Stimulated activated CD4-positive, alpha-beta T cell treated with anti-CD3 and anti-CD28 coated beads, Interleukin-1b, Interleukin-23, amount 100 ng/mL, for 24 hours (primary cell): ENCODE measurements at regions not wholly inside any gene's neighbourhood (a gene's known extent, or its start where the extent isn't known, plus 50 kb on each side); places are given as distances from the start of the nearest gene placed in this dataset.

Experiments used
- DNase-seq, 4 experiments: peaks; one replicate each; pipeline ENCODE4 v3.0.0-alpha.2; 2020; ENCODE audit warnings: low read depth in 4 of 4, low spot score in 1 of 4

DNA sequence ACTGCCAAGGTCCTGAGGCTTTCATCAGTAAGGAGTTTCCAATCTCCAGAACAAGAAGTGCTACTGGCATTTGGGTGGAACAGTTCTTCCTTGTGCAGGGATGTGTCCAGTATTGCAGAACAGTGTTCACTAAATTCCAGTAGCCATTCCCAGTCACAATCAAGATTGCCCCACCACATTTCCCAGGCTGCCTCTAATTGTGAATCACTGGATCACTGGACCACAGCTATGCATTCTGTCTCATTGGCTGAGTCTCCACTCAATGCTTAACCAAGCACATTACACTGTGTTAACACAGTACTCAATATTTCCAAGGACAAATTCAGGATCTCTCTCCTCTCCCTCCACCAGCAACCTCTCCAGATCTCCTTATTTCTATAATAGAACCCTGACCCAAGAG is 160.2 kb upstream of the CCDC150 start:
- DNase-seq: no peak

DNA sequence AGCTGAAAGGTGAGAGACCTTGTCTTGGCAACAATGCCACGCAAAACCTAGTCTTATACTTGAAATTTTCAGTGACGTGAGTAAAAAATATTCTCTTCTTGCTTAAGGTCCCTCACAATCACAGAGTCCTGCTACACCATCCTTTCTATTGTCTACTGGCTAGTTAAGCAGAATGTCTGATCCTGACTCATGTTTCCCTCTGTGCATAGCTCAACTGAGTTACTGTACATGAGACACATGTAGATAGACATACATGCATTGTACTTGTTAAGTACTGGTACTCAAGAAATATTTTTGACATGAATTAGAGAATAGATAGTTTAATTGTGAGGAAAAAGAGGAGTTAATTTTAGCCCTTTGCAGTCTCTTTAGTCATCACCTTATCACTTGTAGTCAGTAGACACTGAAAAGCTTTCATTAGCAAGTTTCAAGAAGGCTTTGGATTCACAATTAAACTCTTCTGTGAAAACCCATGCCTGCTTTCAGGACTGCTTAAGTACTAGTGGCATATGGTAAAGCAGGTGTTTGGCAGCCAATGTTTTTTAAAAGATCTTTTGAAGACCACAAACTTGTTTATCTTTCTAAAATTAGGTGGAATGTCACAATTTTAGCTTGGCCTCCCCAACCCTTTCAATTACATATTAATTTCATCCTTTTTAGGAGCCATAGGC is 158.7 kb upstream of the CCDC150 start:
- no peak for DNase-seq

DNA sequence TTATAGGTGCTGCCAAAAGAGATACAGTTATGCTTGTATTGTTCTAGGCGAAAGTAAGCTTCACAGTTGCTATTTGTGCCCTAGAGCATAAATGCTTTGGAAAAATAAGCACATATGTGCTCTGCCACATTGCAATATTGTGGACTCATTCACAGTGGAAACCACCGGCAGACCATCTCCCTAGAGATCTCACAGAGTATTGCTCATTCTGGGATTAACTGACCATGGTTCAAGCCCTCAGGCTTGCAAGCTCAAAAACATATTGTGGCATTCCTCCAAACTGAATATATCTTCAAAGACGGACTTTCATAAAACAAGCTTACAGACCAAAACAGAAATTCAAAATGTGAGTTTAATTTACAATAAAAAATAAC is 158.2 kb upstream of the CCDC150 start:
- DNase-seq: no peak

DNA sequence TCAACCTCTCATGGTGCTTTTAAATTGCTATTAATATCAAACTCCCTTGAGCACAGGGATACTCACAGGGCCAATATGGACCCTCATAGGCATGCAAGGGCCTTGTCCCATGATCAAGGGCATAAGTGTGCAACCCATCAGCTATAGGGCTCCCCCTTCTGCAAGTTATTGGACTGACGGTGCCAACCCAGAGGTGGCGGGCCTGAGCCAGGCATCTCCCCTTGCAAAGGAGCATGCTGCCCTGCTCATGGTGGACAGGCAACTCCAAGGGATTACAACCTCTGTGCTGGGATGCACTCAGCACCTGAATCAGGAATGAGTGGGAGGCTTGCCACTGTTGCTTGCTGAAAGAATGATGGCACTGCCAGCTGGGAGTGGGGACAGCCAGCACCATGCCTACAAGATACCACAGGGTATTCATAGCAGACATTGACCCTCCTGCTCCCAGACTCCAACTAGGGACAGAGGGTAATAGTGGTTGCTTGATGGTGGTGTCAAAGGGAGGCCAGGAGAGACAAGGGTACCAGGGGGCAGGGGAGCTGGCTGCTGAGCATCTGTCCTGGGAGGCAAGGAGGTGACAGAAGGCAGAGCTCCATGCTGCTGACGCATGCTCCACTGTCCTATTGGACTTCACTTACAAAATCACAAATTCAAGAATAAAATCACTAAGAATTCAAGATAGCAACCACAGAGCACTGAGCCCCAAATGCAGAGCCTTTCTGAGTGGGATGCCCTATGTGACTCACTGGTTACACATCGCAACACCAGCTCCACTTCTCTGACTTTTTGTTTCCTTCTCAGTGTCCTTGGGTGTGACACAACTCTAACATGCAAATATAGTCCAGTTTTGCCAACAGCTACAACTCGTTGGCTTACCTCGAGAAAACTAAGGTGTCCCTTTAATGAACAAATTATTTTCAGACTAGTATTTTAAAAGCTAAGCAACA is 157.1 kb upstream of the CCDC150 start:
- DNase-seq: no peak

DNA sequence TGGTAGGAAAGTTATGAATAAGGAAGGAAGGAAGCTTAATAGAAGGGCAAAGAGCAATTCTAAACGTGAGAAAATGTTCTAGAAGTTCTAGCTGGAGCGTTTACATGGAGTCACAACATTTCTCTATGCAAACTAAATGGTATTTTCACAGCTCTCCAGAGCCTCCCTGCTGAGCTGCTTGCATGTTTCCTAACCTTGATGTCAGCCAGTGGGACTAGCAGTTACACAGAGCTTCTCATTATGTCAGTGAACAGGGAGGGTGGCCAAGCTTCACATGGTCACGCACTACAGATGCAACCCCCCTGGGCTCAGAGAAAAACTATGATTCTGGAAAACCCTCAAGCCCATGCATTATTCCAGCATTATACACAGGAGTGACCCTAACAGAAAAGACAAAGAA is 153.4 kb upstream of the CCDC150 start:
- no peak for DNase-seq

DNA sequence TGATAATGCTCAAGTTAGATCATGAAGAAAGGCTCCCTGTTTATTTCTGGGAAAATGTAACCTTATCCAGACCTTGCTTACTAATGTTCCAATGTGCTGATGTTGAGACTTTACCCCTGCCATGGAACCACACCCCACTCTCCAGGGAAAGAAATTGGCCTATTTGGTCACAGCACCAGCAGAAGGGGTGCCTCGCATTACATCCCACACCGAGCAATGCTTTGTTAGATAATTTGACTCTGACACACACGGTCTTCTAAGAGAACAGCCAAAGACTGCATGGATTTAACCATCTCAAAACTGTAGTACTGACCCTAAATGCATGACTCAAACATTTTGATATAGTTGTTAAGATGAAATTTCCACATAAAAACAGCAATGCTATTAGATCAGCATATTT is 152.1 kb upstream of the CCDC150 start:
- DNase-seq: no peak

DNA sequence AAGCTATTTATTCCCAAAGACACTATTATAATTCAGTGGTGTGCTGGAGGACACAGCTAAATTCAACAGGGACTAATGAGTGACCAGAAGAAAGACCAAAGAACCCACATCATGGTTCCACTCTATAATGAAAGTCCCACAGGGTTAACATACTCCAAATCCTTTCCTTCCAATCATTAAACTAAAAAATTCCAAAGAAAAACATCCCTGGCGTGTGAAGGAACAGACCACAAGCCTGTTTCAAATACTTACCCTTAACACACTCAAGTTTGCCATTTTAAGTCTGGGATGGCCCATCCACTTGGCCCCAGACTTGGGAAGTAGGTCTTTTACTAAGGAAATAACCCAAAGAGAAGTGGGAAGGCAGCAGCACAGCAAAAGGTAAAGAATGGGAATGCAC is 150.1 kb upstream of the CCDC150 start:
- no peak for DNase-seq

DNA sequence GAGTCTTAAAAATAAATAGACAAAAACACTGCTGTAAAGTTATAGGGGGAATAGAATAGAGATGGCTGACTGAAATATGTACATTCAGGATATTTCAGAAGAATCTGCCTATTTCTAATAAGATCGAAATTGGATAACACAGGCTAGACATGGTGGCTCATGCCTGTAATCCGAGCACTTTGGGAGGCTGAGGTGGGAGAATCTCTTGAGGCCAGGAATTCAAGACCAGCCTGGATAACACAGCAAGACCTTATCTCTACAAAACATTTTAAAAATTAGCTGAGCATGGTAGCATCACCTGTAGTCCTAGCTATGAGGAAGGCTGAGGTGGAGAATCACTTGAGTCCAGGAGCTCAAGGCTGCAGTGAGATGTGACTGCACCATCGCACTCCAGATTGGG is 146.6 kb upstream of the CCDC150 start:
- no peak for DNase-seq

DNA sequence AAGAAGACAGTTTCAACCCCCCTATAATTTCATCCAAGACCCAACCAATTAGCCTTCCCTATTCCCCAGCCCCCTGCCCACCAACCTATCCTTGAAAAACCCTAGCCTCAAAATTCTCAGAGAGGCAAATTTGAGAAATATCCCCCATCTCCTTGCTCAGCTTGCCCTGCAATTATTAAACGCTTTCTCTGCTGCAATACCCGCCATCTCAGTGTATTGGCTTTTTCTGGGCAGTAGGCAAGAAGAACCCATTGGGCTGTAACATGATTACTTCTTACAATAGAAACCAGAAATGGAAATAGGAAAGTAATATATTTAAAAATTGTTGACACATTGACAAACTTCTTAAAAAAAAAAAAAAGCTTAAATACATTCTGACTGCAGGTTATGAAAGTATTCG is 140.6 kb upstream of the CCDC150 start:
- no peak for DNase-seq

DNA sequence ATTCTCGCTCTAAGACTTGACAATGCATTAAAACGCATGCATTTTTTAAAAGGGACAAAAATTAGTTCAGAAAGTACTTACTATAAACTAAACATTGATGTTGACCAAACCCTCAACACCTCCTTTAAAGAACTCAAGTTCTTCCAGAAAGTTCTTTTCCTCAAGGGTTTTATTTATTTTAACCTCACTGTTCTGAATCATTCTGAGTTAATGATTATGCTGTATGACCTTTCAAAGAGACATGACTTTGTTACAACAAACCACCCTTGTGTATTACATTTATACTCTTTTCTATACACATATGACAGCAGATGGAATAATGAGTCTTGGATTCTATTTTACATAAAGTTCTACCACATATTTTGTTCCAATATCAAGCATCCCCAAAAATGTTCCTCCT is 139.8 kb upstream of the CCDC150 start:
- DNase-seq: no peak

DNA sequence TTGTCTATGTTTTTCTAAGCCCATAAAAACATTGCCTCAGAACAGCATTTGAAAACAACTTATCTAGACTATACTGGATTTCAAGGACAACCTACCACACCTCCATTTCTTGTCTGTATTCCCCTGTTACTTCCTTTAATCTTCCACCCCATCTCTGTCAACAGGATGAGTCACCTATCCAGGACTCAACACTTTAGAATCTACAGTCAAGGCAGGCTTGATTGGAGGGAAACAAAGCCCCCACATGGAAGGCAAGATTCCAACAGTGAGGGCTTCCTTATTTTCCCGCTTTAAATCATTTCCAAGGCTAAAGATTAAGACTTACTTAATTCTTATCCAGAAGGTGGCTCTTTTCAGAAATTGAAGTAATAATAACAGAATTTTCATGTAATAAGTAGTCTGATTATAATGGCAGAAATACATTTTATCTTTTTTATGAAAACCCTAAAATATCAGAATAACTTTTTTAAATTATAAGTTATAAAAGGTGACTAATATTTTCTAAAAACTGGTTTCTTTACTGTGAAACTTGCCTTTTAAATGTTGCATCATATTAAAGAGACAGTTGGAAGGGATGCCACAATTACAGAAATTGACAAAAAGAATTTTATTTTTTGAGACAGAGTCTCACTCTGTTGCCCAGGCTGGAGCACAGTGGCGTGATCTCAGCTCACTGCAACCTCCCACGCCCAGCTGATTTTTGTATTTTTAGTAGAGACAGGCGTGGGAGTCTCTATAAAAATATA is 138.7 kb upstream of the CCDC150 start:
- DNase-seq: no peak

DNA sequence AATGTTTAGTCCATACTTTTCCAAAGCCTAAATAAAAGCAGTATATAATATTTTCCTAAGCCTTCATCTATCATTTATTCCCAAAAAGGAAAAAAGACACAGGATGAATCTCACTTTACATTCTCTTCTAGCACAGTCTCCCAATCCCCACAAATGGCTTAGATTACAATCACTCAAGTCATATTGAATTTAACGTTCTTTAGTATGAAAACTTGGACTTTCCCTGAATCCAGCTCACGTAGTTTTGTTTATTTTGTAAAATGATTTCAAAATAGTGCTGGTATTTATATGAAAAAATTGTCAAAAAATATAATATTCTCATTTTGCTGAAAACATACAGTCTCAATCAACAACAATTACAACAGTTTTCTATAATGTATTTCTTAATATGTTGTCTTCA is 137.7 kb upstream of the CCDC150 start:
- no peak for DNase-seq

DNA sequence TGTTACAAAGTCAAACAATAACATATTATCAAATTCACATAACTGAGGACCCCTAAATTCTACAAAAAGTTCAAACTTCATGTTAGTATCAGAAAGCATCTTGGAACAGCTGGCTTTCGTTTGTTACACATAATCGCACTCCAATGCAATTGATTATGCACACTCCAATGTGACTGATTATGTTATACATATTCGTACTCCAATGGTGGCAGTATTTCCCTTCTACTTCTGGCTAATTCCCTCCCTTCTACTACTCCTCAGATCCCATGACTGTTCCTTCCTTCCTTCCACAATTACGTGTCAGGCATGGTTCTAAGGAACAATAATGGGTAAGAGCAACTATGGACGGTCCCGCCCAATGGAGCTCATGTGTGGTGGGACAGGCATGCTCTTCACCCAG is 137.1 kb upstream of the CCDC150 start:
- DNase-seq: no peak

DNA sequence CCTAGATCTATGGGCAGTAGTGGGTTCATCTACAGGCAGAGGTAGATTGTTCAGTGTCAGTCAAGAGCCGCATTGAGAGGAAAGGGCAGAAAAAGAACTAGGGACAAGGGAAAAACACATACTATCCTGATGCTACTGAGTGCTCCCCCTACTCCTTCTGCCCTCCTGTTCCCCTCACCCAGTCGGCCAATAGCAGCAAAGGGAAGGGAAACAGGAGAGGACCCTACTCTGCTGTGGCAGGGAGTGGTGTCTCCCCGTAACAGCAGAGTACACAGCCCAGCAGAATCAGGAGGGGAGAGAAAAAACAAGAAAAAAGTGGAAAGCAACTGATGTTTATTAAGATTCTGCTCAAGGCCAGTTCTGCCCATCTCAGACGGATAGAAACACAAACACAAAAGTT is 136.1 kb upstream of the CCDC150 start:
- no peak for DNase-seq

DNA sequence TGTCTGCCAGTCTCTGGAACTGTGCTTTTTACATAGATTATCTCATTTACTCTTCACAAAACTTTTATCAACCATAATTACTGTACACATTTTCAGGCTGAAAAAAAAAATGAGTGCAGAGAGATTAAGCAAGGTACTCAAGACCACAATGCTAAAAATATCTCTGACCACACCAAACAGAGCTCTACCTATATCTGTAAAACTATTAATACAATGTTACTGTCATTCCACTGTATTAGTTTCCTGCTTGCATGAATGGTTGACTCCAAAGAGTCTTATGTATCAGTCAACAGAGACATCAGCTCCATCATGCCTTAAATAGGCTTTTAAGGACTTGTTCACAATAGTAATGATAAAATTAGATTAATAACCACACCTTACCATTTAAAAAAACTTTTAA is 134.7 kb upstream of the CCDC150 start:
- no peak for DNase-seq

DNA sequence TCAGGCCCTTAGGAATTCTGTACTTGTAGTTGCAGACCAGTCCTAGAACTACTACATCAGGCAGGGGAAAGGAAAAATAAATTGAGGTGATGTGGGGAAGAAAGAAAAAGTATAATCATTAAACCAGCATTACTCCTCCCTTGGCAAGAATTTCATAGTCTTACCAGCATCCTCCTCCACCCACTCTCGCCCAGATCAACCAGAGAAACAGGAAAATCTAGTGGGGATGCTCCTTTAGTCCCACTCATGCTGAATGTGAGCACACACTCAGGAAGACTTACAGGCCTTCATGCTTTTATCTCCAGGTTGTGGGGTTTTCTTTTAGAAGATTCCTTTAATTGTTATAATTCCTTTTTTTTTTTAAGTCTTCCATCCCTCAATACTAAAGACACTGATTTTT is 129.3 kb upstream of the CCDC150 start:
- DNase-seq: no peak

DNA sequence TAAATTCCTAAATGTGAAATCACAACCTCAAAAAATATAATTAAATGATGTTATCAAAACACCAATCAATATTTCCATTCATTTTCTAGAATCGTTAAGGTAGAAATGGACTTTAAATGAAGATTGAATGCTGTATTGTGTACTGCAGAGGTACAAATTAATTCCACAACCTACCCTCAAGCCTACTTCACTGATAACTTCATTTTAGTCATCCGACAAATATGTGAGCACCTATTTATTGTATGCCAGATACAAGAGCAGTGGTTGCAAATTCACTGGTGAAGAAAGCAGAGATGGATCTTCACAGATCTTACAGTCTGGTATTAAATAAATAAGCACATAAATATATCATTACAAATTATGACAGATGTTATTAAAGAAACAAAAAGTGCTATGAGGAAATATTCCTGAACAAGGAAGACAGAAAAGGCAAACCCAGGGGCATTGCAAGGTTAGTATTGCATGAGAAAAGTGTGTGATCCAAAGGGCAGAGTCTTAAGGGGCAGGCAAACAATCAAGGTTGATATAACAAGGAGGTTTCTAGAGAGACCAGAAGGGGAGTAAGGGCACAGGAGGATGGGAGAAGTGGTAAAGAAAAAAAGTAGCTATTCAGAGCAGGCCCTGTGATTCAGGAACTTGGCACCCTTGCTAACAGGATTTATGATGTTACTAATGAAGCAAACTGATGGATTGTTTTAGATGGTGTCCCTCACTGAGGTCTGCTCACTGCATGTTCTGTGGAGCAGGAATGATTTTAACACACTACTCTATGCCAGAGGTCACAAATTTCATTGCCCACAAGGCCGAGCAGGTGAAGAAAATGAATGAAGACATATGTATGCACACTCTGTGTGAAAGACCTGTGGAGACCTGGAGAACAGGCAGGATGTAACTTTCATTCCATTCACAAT is 128.0 kb upstream of the CCDC150 start:
- DNase-seq: no peak

DNA sequence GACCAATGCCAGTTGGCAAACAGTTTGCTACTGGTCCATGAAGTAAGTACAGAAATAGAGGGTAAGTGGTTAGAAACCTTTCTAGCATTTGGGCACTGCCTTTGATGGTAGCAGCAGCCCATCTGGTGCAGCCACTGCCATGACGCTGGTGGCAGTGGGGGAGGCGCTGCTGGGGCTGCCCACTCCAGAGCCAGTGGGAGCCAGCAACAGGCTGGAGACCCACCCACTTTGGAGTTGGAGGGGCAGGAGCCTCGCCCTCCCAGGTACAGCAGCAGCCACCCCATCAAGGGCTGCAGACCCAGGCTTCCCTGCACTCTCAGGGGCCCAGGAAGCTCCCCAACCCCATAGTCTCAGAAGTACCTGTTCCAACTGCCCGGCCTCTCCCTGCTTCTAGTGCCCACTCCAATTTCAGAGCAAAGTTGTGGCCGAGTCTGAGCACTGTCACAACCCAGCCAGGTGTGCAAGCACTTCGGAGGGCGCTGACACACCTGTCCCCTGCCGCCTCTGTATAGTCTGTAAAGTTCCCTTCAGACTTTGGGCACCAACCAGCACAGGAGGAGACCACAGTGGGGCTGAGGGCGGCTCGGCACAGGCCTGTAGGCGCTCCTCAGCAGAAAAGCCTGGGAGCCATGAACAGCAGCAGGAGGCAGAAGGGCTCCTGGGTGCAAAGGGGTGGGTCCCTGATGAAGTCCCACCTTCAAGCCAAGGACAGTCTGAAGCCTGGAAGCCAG is 125.6 kb upstream of the CCDC150 start:
- no peak for DNase-seq

DNA sequence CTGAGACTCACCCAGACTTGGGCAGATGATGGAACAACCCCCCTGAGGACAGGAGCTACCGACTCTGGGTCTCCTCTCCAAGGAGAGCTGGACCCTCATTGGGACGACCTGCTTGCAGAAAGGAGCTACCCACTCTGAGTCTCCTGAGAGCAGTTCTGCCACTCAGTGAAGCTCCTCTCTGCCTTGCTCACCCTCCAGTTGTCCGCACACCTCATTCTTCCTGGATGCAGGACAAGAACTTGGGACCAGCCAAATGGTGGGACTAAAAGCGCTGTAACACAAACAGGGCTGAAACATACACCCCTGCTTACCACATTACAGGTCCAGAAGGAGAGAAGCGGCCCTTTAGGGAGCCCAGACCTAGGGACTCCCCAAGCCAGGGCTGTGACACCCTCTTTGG is 124.9 kb upstream of the CCDC150 start:
- no peak for DNase-seq

DNA sequence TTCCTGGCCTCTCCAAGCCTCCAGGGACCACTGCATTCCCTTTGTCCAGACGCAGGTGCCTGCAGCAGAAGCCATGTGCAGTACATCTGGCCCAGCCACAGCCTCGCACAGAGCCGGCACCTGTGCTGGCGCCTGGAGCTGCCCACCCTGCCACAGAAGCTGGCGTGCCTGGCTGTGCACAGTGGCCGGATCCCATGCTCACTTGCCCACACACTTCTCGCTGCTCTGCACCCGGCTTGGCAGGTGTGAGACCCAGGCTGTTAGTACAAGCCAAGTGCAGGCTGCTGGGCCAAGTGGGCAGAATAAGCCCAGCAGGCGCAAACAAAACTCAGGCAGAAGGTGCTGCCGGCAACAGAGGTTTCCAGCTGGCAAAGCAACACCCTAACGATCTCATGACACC is 124.5 kb upstream of the CCDC150 start:
- no peak for DNase-seq
